Muscle of arm (tissue), 1 donor: ENCODE measurements at regions not wholly inside any gene's neighbourhood (a gene's known extent, or its start where the extent isn't known, plus 50 kb on each side); places are given as distances from the start of the nearest gene placed in this dataset.

Source experiments
- DNase-seq: peaks from one replicate; pipeline ENCODE4 v3.0.0-alpha.2; 2013

GRCh38 chr3:18046131-18046915, 303.9 kb upstream of the TBC1D5 start:
- no peak for DNase-seq

DNA sequence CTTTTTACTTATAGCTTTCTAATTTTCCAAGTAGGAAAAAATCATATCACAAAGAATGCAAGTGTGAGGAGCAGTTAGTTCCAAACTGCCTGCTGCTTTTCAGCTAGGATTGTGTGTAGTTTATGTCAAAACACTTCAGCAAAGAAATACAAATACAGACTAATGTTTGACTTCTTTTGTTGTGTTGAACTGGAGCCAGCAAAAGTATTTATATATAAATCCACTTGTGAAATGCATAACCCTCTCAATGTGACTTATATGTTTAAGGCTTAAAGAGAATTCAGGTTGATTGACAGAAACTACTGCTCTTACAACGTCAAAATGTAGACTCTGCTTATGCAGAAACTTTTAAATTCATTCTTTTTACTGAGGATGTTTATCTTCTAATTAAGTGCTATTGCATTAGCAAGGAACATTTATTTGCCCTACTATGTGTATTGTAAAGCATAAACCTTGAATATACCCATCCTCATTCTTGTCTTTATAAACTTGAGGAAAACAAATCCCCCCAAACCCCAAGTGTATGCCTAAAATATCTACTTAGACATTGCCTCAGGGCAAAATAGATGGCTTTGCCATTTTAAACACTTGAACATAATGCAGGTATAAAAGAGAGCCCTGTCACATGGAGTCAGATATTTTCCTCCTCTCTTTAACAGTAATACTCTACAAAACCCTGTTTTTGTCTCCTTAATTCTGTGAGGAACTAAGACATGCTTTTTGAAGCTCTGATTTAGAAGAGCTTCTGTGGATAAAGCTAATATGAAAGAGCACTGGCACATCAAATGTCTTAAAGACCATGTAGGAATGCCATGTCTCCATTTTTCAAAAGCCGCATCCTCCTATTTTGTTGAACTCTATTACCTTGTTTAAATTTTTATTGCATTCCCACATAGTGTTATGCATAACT, 302.8 kb upstream of the TBC1D5 start:
- no peak for DNase-seq

DNA sequence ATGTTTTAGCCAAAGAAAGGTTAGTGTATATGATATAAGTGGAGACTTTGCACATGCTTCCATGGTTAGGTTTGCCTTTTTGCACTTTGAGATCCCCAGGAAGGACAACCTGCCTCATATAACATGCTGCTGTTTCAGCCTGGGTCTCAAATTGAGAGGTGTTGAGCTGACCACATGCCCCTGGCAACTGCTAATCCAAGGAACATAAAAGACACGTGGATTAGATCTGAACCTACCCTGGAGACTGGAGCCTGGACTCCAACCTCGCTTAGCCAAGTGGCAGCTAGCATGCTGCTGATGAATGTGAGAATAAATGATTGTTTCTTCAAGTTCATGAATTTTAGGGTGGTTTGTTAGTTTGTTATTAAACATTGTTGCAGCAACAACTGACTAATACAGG, 301.8 kb upstream of the TBC1D5 start:
- DNase-seq: no peak

- DNase-seq: no peak
Observed at GRCh38 chr3:18036450-18036815, 294.0 kb upstream of the TBC1D5 start.

- DNase-seq: no peak
Observed at GRCh38 chr3:18035641-18036449, 293.4 kb upstream of the TBC1D5 start.

DNA sequence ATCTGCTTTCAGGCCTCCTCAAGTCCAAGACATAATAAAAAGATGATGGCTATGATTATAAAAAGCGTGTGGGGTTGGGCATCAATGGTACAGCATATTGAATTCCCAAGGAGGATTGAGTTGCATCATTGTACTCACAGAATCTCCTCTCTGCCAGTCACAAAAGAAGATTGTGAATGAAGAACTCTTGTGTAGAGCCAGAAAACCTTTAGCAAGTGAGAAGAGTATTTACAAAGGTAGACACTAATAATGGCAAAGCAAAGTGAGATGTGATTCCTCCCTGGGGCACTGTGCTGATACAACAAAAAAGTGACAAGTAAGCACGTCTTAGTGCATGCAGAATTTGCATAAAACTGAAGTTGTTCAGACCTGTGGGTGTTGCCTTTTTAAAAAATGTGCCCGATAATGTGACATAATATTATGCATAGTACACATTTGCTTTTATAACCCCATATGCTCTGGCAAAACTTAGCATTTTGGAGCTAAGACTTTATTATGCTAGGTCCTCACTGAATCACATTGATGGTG, 291.2 kb upstream of the TBC1D5 start:
- no peak for DNase-seq

DNA sequence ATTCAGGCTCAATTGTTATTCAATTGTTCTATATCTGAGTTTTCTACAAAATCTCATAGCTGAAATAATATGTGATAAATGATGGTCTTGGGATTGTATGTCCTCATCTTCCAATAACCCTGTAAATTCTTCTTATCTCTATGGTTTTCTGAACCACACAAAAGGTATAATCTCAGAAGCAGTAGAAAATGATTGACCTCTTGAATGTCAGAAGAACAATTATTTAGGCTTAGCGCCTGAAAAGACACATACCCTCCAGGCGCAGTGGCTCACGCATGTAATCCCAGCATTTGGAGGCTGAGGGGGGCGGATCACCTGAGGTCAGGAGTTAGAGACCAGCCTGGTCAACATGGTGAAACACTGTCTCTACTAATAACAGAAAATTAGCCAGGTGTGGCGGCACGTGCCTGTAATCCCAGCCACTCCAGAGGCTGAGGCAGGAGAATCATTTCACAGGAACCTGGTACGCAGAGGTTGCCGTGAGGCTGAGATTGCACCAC, 288.0 kb upstream of the TBC1D5 start:
- no peak for DNase-seq

- DNase-seq: no peak
Observed at GRCh38 chr3:18027161-18027939, 284.9 kb upstream of the TBC1D5 start.

- no peak for DNase-seq
Observed at GRCh38 chr3:18024715-18025114, 282.3 kb upstream of the TBC1D5 start.

GRCh38 chr3:18019161-18019495, 276.7 kb upstream of the TBC1D5 start:
- no peak for DNase-seq

- no peak for DNase-seq
Observed at GRCh38 chr3:18018491-18019160, 276.2 kb upstream of the TBC1D5 start.

- DNase-seq: no peak
Observed at GRCh38 chr3:18016366-18016765, 273.9 kb upstream of the TBC1D5 start.

DNA sequence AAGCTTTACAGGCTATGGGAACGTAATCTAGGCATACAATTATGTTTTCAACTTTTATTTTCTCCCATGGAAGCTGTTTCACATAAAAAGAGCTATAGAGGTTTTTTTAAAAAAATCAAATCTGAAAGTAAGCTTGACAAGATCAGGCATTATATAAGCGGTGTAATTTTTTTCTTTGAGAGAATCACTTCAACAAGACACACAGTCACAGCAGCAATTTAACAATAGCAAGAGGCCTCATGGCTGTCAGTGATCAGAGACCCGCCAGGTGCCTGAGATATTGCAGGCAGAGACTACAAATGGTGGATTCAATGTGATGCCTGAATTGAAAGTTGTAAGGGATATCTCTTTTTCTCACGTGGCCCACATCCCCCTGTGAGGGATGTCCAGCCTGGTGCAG, 270.5 kb upstream of the TBC1D5 start:
- no peak for DNase-seq

- DNase-seq: no peak
Observed at GRCh38 chr3:18012436-18012835, 270.0 kb upstream of the TBC1D5 start.

GRCh38 chr3:18011387-18011786, 269.0 kb upstream of the TBC1D5 start:
- DNase-seq: no peak

DNA sequence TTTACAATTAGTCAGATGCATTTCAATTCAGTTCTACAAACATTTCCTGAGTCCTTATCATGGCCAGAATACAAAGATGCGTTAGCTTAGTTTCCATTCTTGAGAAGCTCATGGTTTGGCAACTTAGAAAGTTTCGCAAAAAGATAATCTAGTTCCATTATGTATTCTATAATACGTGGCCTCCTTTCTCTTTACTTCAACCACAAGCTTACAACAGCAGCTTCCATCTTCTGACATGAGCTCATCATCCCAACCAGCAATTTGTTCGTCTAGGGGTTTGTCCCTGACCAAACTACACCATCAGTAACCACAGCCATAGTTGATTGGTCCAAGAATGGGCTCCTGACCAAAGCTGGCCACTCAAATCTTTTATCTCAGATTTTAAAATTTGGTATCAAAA, 267.6 kb upstream of the TBC1D5 start:
- DNase-seq: no peak

GRCh38 chr3:18008706-18009368, 266.4 kb upstream of the TBC1D5 start:
- DNase-seq: no peak

DNA sequence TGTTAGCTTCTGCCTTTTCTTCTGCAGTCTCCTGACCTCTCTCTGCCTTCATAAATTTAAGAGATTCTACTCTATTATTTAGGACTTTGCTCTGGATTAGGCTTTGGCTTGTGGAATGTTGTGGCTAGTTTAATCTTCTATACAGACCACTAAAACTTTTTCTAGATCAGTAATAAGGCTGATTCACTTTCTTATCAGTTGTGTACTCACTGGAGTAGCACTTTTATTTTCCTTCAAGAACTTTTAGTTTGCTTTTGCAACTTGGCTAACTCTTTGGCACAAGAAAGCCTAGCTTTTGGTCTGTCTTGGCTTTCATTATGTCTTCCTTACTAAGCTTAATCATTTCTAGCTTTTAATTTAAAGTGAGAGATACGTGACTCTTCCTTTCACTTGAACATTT, 265.5 kb upstream of the TBC1D5 start:
- DNase-seq: no peak

GRCh38 chr3:17995769-17996168, 253.3 kb upstream of the TBC1D5 start:
- no peak for DNase-seq

- DNase-seq: no peak
Observed at GRCh38 chr3:17994167-17994566, 251.7 kb upstream of the TBC1D5 start.
